ENCODE measurements at regions not wholly inside any gene's neighbourhood (a gene's known extent, or its start where the extent isn't known, plus 50 kb on each side); places are given as distances from the start of the nearest gene placed in this dataset.

DNA sequence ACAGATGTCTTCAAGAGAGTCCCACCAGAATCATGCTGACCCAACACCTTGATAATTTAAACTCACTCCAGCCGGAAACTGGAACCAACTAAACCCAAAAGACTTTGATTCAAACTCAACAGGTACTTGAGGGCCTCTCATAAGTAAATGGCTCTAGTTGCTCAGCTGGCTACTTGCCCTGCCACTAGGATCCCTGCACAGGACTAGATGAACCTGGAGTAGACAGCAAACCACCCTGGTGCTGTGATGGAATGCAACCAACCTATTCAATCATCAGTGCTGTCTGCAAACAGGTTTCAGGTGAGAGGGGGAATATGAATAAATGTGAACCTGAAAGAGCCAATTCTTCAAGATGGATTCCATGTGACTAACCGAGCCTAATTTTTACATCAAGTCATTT is 216.3 kb downstream of the KATNAL1 start:
- no peak overlapping the region for H3K4me3 ChIP-seq
- TF ChIP-seq EZH2phosphoT487 (IDR thresholded peaks at IDR 0.05; ENCODE audit: insufficient read depth, low read depth) = no peak
- no peak for TF ChIP-seq EZH2 (IDR thresholded peaks at IDR 0.05; ENCODE audit: insufficient read depth, poor library complexity, severe bottlenecking)
- WGBS, 2 experiments (ENCODE audit: low coverage in 1 of 2, low lambda C conversion rate in 2 of 2, missing lambda C conversion rate in 2 of 2) = 68 to 69% methylated on average over 2 of the region's 2 CpGs
- H3K9me3 ChIP-seq (ENCODE audit: low read depth) = no peaks in the 10 kb centered on the region
- no peaks in the 10 kb centered on the region for H3K79me2 ChIP-seq (ENCODE audit: insufficient read depth)
- no peaks in the 10 kb centered on the region for H3K9me2 ChIP-seq (ENCODE audit: insufficient read depth)
- no peaks in the 10 kb centered on the region for H3K27me3 ChIP-seq (replicated peaks; ENCODE audit: insufficient read depth)
- DNase-seq = no peak
- H3K4me2 ChIP-seq (ENCODE audit: unreplicated experiment) = no peak overlapping the region
- no peaks in the 10 kb centered on the region for H3K36me3 ChIP-seq (ENCODE audit: low read depth)
- H3K4me1 ChIP-seq (ENCODE audit: insufficient read depth) = no peaks in the 10 kb centered on the region
- H3F3A ChIP-seq (ENCODE audit: insufficient read depth) = no peaks in the 10 kb centered on the region
- H3K9ac ChIP-seq = no peak overlapping the region
- no peak overlapping the region for H3K27ac ChIP-seq
- no peaks in the 10 kb centered on the region for H4K20me1 ChIP-seq (ENCODE audit: insufficient read depth)
- in situ Hi-C loops (cut with MboI) = no loop called here
- no peak overlapping the region for H2AFZ ChIP-seq

- no peak overlapping the region for H3K4me2 ChIP-seq (ENCODE audit: unreplicated experiment)
- 94 to 96% methylated on average over 4 to 5 of the region's 5 CpGs for WGBS, 2 experiments (ENCODE audit: low coverage in 1 of 2, low lambda C conversion rate in 2 of 2, missing lambda C conversion rate in 2 of 2)
- DNase-seq = no peak
- no peaks in the 10 kb centered on the region for H3K36me3 ChIP-seq (ENCODE audit: low read depth)
- H3K9ac ChIP-seq = no peak overlapping the region
- in situ Hi-C loops (cut with MboI) = no loop called here
- H3K27me3 ChIP-seq (replicated peaks; ENCODE audit: insufficient read depth) = no peaks in the 10 kb centered on the region
- no peaks in the 10 kb centered on the region for H3K9me2 ChIP-seq (ENCODE audit: insufficient read depth)
- TF ChIP-seq EZH2phosphoT487 (IDR thresholded peaks at IDR 0.05; ENCODE audit: insufficient read depth, low read depth) (no peak), EZH2 (IDR thresholded peaks at IDR 0.05; ENCODE audit: insufficient read depth, poor library complexity, severe bottlenecking) (no peak)
- H4K20me1 ChIP-seq (ENCODE audit: insufficient read depth) = no peaks in the 10 kb centered on the region
- H3K27ac ChIP-seq = no peak overlapping the region
- no peaks in the 10 kb centered on the region for H3K4me1 ChIP-seq (ENCODE audit: insufficient read depth)
- no peak overlapping the region for H2AFZ ChIP-seq
- no peaks in the 10 kb centered on the region for H3K79me2 ChIP-seq (ENCODE audit: insufficient read depth)
- no peak overlapping the region for H3K4me3 ChIP-seq
- H3F3A ChIP-seq (ENCODE audit: insufficient read depth) = no peaks in the 10 kb centered on the region
- H3K9me3 ChIP-seq (ENCODE audit: low read depth) = no peaks in the 10 kb centered on the region
Observed at GRCh38 chr13:30088312-30088855, 219.0 kb downstream of the KATNAL1 start.

DNA sequence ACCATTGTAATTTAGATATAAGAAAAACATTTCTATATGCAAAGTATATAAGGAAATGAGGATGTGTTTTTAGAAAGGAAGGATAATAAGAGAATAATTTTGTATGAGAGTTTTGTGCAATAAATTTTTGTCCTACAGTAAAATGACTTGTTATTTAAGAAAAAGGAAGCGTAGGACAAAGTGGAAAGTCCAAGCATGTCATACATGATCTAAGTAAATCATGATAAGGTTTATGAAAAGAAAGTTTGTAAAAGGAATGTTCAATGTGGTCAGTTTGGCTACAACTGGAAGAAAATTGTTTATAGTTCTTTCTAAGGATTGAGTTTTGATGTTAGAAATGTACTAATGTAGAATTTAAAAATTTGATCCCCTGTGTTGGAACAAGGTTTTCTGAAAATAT is 222.3 kb downstream of the KATNAL1 start:
- no peaks in the 10 kb centered on the region for H3K9me3 ChIP-seq (ENCODE audit: low read depth)
- DNase-seq = no peak

DNA sequence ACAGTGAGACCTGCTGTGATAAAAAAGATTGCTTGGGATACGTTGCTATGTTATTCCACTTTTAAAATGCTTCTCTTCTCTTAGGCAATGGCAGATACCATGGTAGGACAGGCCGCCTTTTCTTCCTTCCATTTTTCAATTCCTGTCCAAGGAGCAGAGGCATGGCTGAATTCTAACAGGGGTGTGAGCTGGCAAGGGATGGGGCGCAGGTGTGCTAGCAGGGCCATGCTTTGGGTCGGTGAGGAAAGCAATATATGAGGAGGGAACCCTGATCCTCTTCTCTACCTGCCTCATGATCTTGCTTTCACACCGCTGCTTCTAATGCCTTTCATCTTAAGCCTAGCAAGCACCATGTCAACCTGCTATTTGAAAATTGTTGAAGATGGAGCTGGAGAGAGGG is 225.0 kb downstream of the KATNAL1 start:
- H3K79me2 ChIP-seq (ENCODE audit: insufficient read depth) = no peaks in the 10 kb centered on the region

More for the DNA sequence above, 222.3 kb downstream of the KATNAL1 start:
- Histone ChIP-seq H3K4me3 (no peak overlapping the region), H2AFZ (no peak overlapping the region), H3K9ac (no peak overlapping the region), H3K9me2 (ENCODE audit: insufficient read depth) (no peaks in the 10 kb centered on the region), H3K27me3 (replicated peaks; ENCODE audit: insufficient read depth) (no peaks in the 10 kb centered on the region), H3K4me1 (ENCODE audit: insufficient read depth) (no peaks in the 10 kb centered on the region), H3K79me2 (ENCODE audit: insufficient read depth) (no peaks in the 10 kb centered on the region), H3K4me2 (ENCODE audit: unreplicated experiment) (no peak overlapping the region), H3K36me3 (ENCODE audit: low read depth) (no peaks in the 10 kb centered on the region), H4K20me1 (ENCODE audit: insufficient read depth) (no peaks in the 10 kb centered on the region), H3K27ac (no peak overlapping the region), H3F3A (ENCODE audit: insufficient read depth) (no peaks in the 10 kb centered on the region)
- no peak for TF ChIP-seq EZH2 (IDR thresholded peaks at IDR 0.05; ENCODE audit: insufficient read depth, poor library complexity, severe bottlenecking)
- no peak for TF ChIP-seq EZH2phosphoT487 (IDR thresholded peaks at IDR 0.05; ENCODE audit: insufficient read depth, low read depth)
- in situ Hi-C loops (cut with MboI) = no loop called here
- 80 to 83% methylated on average over 1 of the region's 1 CpG for WGBS, 2 experiments (ENCODE audit: low coverage in 1 of 2, low lambda C conversion rate in 2 of 2, missing lambda C conversion rate in 2 of 2)

GRCh38 chr13:30081331-30081730 is 226.0 kb downstream of the KATNAL1 start:
- DNase-seq = no peak
- Histone ChIP-seq H3F3A (ENCODE audit: insufficient read depth) (no peaks in the 10 kb centered on the region), H4K20me1 (ENCODE audit: insufficient read depth) (no peaks in the 10 kb centered on the region), H2AFZ (no peak overlapping the region), H3K79me2 (ENCODE audit: insufficient read depth) (no peaks in the 10 kb centered on the region), H3K4me3 (no peak overlapping the region), H3K9me3 (ENCODE audit: low read depth) (no peaks in the 10 kb centered on the region), H3K4me2 (ENCODE audit: unreplicated experiment) (no peak overlapping the region), H3K27ac (no peak overlapping the region), H3K9ac (no peak overlapping the region), H3K9me2 (ENCODE audit: insufficient read depth) (no peaks in the 10 kb centered on the region), H3K27me3 (replicated peaks; ENCODE audit: insufficient read depth) (no peaks in the 10 kb centered on the region), H3K36me3 (ENCODE audit: low read depth) (no peaks in the 10 kb centered on the region), H3K4me1 (ENCODE audit: insufficient read depth) (no peaks in the 10 kb centered on the region)
- in situ Hi-C loops (cut with MboI) = no loop called here
- TF ChIP-seq EZH2phosphoT487 (IDR thresholded peaks at IDR 0.05; ENCODE audit: insufficient read depth, low read depth) = no peak
- no peak for TF ChIP-seq EZH2 (IDR thresholded peaks at IDR 0.05; ENCODE audit: insufficient read depth, poor library complexity, severe bottlenecking)

More for the DNA sequence above, 225.0 kb downstream of the KATNAL1 start:
- in situ Hi-C loops (cut with MboI) = no loop called here
- Histone ChIP-seq H3K9ac (no peak overlapping the region), H3F3A (ENCODE audit: insufficient read depth) (no peaks in the 10 kb centered on the region), H3K9me2 (ENCODE audit: insufficient read depth) (no peaks in the 10 kb centered on the region), H3K9me3 (ENCODE audit: low read depth) (no peaks in the 10 kb centered on the region), H3K4me3 (no peak overlapping the region), H3K36me3 (ENCODE audit: low read depth) (no peaks in the 10 kb centered on the region), H4K20me1 (ENCODE audit: insufficient read depth) (no peaks in the 10 kb centered on the region), H2AFZ (no peak overlapping the region), H3K4me2 (ENCODE audit: unreplicated experiment) (no peak overlapping the region), H3K27ac (no peak overlapping the region), H3K4me1 (ENCODE audit: insufficient read depth) (no peaks in the 10 kb centered on the region), H3K27me3 (replicated peaks; ENCODE audit: insufficient read depth) (no peaks in the 10 kb centered on the region)
- DNase-seq = no peak
- WGBS, 2 experiments (ENCODE audit: low coverage in 1 of 2, low lambda C conversion rate in 2 of 2, missing lambda C conversion rate in 2 of 2) = 74 to 75% methylated on average over 5 of the region's 5 CpGs
- TF ChIP-seq EZH2 (IDR thresholded peaks at IDR 0.05; ENCODE audit: insufficient read depth, poor library complexity, severe bottlenecking) = no peak
- TF ChIP-seq EZH2phosphoT487 (IDR thresholded peaks at IDR 0.05; ENCODE audit: insufficient read depth, low read depth) = no peak
